ENCODE measurements at regions not wholly inside any gene's neighbourhood (a gene's known extent, or its start where the extent isn't known, plus 50 kb on each side); places are given as distances from the start of the nearest gene placed in this dataset.
"Not testable (repeated sequence)": the region's sequence is repeated elsewhere in the genome, so short reads cannot be mapped to it uniquely, and the experiment has no call there.

DNA sequence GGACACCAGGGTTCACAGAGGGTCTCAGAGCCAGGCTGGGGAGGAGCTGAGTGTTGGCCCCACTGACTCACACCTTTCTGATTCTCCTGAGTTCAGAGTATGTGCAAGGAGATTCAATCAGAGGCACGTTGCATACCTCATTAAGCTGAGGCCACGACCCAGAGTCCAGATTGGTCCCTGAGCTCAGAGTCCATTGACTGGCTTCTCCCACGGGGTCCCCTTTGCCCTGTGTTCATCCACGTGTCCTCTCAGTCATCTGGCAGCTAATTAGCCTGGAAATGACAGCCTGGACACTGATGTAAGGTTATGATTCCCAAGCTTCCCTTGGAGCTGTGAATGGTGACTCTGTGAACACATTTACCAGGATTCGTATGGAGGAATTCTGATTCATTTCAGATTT lies 267.2 kb downstream of the SH3BP4 start:
- DNase-seq (ENCODE audit: low read depth) = no peak

DNA sequence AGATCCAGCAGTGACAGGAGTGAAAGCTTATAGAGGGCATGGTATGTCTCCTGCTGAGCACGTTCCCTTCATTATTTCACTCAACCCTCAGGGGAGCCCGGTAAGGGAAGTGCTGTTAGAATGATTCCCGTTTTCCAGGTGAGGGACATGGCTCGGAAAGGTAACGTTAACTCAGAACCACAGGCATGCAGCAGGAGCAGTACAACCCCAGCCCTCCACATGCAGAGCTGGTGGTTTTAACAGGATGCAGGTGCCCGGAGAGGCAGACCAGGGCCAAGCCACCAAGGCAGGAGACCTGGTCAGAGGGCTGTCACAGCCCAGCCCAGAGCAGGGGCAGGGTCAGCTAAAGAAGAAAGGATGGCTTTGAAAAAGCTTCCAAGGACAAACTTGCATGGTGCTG lies 268.5 kb downstream of the SH3BP4 start:
- DNase-seq (ENCODE audit: low read depth) = no peak

DNA sequence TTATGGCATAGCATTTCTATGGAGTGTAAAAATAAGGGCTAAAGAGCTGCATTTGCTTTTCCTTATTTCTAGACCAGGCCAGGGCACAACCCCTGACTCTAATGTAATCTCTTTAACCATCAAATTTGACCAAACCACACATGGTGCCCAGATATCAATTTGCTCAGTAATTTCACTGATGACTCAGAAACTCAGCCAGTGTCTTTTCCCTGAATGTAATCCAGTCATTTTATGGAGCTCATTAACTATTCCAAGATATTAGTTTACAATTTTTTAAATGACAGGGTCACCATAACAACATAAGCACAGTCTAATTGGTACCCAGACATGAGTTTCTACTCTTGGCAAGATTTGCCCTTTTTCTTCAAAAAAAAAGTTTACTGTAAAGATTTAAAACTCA lies 270.8 kb upstream of the AGAP1 start:
- peak; percentile 58 for DNase-seq (ENCODE audit: low read depth)

DNA sequence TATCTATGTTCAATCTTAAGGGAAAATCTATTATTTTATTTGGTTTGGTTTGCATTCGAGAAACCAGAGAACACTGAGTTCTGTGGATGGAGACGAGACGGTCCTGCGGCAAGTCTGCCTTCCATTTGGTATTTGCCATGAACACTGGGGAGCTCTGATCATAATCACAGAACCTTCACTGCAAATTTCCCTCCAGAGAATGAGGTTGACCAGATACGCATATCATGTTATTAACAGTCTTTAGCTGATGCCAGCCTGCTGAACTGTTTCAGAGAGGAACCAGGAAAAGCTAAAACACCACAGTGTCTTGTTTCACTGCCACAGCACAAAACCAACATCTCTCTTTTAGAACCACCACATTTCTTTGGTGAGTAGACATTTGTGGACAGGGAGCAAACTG lies 269.4 kb upstream of the AGAP1 start:
- DNase-seq (ENCODE audit: low read depth) = no peak

DNA sequence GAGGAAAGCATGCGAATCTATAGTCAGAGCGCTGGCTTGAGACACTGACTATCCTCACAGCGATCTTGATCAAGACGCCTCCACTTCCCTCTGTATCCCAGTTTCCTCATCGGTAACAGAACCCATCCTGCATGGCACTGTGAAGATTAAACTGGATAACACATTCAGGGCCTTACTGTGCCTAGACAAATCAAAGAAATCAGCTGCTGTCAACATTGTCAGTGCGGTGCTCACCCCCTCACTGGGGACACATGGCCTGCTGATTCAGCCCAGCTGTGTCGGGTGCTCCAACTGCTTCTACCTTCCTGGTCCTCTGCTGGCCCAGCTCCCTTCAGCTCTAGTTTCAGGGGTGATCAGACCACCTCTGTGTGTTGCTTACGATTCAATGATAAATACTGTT lies 268.6 kb upstream of the AGAP1 start:
- no peak for DNase-seq (ENCODE audit: low read depth)

DNA sequence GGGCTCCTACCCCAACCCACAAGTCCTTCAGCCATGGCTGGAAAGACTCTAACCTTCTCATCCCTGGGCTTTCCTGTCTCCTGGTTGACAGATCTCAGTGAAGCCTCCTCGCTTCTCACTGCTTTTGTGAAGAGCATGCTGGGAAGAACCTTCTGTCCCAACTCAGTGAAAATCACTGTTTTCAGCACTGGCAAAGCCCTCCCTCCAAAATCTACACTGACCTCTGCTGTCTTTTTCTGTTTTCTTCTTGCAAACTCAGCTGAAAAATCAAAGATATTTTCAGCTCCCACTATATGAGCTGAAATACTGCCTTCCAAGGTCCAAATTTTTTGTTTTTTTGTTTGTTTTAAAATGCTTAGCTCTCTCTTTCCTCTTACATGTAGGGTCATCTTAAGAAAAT lies 266.3 kb upstream of the AGAP1 start:
- no peak for DNase-seq (ENCODE audit: low read depth)

DNA sequence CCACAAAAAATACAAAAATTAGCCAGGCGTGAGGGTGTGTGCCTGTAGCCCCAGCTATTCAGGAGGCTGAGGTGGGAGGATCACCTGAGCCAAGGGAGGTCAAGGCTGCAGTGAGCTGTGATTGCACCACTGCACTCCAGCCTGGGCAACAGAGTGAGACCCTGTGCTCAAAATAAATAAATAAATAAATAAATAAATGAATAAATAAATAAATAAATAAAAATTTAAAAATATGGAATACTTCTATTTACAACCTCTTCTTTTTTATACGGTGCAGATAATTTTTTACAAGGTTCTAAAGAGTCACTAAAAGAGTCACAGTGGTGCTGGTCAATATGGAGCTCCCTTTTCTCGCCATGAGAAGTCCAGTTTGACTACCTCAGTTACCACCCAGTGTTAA lies 265.4 kb upstream of the AGAP1 start:
- DNase-seq (ENCODE audit: low read depth) = not testable (repeated sequence)

DNA sequence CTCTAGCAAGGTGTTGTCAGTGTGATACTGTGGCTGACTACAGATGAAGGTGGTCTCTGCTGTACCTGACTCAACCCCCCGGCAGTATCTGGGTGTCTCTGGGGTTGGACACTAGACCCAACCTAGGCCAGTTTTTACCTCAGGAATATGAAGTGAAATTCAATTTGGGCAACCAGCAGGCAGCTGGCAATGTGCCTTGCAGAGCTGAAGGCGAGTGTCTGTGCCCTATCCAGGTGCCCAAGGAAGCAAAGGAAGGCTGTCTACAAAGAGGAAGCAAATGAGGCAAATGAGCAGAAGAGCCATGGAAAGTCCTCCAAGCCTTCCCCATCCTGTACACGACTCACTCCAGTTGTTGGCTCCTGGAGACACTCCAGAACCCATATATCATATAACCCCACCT lies 264.6 kb upstream of the AGAP1 start:
- DNase-seq (ENCODE audit: low read depth) = no peak

DNA sequence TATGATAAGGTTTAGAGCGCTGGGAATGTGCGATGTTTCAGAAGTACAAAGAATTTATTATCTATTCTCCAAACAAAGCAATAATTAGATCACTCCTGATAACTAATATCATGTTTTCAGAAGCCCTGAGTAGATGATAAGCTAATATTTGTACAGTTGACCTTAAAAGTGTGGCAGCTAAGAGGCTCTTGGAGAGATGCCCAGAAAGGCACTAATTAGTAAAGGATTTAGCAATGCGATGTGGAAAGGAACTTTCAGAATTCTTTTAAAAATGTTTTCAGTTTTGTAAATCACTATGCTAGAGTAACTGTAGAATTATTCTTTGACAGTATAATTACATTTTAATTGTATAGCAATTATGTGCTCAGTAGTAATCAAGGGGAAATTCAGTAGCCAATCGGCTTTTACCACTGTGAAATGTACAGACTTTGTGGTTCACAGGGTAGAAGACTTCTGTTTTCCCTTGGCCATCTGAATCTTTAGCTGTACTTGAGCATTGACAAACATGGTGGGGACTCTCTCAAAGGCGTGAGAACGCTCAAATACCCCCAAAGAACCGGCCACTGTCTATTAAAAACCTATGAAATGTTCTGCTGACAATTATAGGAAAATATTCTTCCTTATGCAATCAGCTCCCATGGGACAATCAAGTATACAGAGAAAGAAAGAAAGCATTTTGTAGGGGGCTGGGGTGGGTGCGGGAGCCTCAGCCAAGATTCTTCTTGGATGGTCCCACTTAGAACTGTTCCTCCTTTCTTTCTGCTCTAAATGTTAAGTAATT lies 262.8 kb upstream of the AGAP1 start:
- DNase-seq (ENCODE audit: low read depth) = peak; percentile 41

DNA sequence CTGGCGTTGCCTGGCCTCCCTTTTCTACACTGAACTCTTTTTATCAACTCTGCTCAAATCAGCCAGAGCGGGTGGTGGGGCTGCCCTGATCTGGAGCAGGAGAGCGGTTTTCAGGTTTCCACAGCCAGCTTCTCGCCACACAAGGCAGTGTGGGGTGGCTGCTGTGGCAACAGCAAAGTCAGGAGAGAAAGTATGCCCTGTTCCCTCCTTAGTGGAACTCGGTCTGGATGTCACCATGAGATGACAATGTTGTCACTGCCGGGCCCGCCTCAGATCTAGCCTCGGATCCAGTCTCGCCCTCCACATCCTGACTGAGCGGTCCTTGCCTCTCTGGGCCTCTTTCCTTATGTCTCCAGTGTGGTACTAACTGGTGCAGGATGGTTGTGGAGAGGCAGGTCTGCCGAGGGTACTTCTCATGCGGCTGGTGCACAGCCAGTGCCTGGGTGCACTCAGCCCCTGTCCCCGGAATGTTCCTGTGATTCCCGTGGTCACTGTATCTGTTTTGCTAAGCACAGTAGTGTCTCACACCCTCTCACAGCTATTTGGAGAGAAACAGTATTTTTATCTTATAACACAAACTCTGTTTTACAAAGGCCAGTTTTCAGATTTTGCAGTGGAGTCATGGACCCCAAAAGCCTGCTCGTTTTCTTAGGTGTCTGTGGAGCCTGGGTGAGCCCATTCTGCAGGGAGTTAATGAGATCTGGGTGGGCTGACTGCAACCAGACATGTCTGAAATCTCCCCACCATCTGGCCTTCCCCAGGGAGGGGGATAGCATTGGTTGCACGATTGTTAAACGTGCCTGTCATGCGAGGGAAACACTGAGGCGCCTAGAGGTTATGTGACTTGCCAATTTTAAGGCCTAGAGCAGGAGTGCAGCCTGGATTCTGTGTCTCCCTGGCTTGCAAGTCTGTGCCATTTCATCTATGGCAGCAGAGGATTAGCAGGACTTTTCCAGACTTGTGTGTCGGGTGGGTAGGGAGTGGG lies 261.1 kb upstream of the AGAP1 start:
- no peak for DNase-seq (ENCODE audit: low read depth)

DNA sequence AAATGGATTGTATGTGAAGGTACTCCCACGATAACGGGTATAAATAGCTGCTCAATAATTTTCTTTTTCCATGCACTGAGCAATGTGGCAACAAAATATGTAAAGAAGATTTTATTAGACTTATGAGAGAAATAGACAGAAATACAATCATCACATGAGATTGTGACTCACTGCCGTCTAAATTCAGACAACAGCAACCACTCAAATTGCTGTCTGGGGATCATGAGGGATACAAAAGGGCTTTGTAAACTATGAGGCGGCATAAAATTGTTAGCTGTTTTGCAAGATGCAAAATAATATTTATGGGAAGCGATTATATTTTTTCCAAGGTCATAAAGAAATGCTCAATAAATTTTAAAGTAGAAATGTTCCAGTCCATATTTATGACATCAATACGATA lies 259.1 kb upstream of the AGAP1 start:
- peak; percentile 29 for DNase-seq (ENCODE audit: low read depth)

DNA sequence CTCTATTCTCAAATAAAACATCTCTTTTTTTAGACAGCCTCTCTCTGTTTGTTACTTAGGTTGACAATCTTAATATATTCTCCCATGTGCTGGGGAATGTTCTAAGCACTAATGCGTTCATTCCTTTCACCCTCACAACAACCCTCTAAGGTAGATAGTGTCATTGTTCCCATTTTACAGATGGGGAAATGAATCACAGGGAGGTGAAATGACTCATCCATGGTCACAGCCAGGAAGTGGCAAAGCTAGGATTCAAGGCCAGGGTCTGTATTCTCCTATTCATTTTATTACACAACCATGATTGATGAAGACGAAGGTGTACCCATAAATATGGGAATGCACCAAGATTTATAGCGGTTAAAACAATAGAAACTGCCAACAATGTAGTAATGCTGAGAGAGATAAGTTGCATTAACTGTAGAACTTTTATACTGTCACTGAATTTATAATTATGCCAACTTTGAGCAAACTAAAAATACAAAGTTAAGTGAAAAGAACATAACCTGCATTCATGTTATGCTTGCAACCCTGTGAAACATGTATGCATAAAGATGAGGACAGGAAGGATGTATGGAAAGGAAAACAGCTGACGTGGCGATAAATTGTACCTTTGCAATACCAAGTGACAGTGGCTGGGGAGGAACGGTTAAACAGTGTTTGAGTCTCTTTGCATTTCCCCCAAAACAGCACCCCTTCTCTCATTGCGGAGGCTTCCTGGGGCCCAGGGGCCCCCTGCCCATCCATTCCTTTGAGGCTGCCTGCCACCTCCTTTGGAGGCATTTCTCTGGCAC lies 257.7 kb upstream of the AGAP1 start:
- DNase-seq (ENCODE audit: low read depth) = peak; percentile 31

DNA sequence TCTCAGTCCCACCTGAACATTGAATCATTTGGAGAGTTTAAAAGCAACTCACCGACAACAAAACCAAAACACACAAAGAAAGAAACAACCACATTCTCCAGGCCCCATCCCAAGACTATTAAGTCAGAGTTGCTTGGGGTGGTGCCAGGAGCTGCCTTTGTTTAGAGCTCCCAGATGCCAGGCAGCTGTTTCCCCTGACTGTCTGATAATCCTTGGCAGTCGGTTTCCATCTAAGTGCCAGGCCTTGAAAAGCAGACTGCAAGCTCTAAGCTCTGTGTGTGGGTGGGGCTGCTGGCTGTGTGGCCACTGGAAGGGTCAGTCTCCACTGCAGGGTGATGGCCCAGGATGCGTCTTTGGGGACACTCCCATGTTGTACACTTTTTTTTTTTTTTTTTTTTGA lies 255.3 kb upstream of the AGAP1 start:
- DNase-seq (ENCODE audit: low read depth) = peak; percentile 85

DNA sequence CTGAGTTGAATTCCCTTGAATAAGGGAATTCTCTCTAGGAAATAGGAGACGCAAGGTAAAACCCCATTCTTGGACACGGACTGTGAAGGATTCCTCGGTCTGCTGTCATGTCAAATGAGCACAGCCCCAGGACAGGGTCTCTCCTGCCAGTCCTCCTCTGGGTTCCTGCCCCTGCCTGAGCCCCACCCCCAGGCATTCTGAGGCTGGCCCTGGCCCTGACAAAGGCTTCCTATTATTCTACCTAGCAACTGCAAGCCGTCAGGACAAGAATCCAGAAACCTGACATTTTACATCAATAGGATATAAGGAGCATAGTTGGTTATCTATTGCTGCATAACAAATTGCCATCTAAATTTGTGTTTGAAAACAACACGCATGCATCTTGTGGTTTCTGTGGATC lies 253.3 kb upstream of the AGAP1 start:
- DNase-seq (ENCODE audit: low read depth) = no peak

DNA sequence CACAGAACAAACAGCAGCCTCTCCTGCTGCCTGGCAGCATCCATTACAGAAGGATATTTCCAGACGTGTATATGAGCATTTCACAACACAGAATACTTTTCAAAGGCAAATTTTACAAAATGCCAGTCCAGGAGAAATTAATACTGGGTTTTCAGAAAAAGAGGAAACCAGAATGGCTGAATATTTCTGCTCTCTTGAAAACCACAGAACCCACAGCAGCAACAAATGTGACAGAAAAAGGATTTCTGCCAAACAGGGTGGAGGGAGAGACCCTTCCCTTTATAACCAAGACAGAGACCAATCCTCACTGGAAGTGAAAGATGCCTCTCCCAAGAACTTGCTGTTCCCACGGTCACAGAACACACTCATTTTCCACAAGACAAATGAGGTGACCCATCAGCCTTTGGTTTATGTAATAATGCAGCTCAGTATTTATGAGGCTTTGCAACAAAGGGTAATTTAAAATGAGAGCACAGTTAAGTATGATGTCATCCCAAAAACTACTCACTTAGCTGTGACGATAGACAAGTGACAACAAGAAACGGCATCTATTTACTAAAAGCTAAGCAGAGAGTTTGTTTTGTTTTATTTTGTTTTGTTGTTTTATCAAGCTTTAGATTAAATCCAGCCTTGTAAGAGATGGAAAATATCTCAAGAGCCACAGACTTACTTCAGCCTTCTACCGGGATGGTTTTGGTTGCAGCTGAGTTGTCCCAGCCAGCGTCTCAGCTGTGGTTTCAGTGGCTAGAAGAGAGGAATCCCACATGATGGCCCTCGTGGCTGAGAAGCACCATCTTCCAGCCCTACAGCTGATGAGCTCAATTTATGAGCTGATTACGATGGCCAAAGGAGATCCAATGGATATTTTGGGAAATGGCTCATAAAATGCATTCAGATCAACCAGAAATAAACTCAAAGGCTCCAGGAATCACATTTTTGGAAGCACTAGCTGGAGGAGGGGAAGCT lies 249.3 kb upstream of the AGAP1 start:
- DNase-seq (ENCODE audit: low read depth) = peak; percentile 69

DNA sequence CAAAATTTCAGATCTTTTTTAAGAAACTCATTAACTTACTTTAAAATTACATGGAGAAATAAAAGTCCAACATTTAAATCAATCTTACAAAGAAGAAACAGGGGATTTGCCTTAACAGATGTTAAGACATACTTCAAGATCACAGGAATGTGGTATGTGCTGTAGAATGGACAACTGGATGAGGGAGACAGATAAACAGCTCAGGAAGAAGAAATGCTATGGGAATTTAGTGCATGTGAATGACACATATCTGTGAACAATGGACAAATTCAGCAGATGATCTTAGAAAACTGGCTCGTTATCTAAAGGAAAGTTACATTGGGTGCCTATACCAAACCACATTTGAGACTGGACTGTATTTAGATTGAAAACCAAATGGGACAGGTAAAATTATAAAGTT lies 246.8 kb upstream of the AGAP1 start:
- no peak for DNase-seq (ENCODE audit: low read depth)

DNA sequence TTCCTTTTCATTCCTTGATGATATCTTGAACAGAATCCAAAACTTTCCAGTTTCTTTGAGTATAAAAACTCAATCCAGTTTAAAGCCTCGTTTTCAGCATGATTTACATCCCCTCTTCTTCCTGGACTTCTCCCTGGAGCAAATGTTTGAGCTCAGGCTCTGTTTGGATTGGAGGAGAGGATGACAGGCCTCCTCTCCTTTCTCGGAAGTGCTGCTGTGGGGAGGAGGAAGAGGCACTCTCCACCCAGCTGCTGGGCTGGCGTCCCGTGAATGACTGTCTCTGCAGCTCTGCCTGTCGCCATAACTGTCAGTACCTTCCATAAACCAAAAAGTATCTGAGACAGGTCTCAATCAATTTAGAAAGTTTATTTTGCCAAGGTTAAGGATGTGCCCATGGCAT lies 238.2 kb upstream of the AGAP1 start:
- DNase-seq (ENCODE audit: low read depth) = no peak

DNA sequence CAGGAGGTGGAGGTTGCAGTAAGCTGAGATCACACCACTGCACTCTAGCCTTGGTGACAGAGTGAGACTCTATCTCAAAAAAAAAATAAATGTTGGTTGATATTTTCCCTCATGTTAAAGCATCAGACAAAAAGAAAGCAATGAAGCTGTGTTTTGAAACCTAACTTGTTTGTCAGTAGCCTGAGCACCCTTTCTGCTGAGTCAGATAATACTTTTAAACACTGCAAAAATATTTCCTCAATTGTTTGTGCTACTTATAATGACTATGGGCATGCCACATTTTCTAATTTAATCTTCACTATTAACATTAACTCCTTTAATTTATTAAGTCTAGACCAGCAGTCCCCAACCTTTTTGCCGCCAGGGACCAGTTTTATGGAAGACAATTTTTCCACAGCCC lies 236.3 kb upstream of the AGAP1 start:
- DNase-seq (ENCODE audit: low read depth) = no peak

DNA sequence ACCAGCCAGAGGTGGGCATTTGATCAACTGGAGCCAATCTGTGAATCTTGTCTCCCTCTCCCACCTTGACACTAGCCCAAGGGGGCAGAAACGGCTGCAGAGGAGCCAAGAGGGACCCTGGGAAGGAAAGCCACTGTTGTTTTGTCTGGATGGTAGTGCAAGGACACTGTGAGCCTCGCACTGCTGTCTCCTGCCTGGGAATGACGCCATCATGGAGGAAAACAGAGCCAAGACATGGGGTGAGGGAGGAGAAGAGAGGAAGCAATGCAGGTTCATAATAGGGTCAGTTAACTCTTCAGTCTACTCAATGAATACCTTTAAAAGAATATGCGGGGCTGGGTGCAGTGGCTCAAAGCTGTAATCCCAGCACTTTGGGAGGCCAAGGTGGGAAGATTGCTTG lies 231.1 kb upstream of the AGAP1 start:
- no peak for DNase-seq (ENCODE audit: low read depth)

DNA sequence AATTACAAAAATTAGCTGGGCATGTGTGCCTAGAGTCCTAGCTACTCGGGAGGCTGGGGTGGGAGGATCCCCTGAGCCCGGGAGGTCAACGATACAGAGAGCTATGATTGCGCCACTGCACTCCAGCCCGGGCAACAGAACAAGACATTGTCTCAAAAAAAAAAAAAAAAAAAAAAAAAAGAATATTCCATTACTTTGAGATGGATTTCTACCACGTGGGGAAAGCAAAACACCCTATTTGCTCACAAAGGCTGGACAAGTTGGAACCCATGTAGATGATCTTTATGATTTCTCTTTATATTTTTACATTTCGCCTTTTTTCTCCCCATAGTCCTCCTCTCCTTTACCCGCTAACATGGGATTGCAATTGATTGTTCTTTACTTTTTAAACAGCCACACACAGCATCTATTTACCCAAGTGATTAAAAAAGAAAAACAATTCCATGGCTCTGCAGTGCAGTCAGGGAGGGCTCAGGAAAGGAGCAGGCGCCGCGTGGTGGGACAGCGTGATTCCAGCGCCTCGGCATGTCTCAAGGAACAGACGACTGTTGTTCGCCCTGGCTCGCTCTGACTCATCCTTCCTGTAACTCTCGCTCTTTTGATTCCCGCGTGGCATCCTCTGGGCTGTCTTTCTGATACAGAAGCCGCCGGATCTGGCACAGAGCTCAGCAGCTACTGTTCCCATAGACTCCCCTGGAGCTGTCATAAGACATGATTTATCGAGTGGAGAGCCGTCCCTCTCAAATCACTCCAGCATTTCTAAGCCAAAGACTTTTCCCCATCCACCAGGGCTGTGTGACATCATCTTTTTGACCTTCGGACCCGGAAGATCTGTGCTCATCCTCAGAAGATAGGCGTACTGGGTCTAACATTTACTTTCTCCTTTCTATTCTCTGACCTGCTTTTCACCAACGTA lies 230.4 kb upstream of the AGAP1 start:
- peak; percentile 94 for DNase-seq (ENCODE audit: low read depth)

All from RPMI7951 (cell line).